ENCODE measurements at regions not wholly inside any gene's neighbourhood (a gene's known extent, or its start where the extent isn't known, plus 50 kb on each side); places are given as distances from the start of the nearest gene placed in this dataset.
"Not testable (repeated sequence)": the region's sequence is repeated elsewhere in the genome, so short reads cannot be mapped to it uniquely, and the experiment has no call there.

DNA sequence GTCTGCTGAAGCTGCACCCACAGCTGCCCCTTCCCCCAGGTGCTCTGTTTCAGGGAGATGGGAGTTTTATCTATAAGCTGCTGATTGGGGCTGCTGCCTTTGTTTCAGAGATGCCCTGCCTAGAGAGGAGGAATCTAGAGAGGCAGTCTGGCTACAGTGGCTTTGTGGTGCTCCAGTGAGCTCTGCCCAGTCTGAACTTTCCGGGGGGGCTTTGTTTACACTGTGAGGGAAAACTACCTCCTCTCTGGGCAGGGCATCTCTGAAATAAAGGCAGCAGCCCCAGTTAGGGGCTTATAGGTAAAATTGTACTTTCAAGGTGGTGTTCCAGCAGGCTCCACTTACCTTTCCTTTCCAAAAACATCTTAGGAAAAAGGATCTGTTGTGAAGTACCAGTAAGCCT, 242.2 kb downstream of the SPRY1 start:
- DNase-seq (ENCODE audit: low read depth): no peak

DNA sequence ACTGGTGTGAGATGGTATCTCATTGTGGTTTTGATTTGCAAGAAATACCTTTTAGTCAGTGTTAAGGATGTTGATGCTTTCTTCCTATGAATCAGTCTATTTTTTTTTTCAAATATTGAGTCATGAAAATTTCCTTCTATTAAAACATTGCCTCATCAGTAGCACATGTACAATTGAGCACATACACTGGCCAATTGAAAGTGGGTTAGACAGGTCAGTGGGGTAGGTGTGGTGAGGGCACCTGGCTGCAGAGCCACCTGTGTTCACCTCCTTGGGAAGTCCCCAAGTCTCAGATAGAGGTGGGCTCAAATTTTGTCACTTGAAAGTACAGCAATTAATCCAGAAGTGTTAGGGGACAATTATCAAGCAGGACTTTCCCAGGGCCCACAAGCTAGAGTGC, 243.7 kb downstream of the SPRY1 start:
- no peak for DNase-seq (ENCODE audit: low read depth)

DNA sequence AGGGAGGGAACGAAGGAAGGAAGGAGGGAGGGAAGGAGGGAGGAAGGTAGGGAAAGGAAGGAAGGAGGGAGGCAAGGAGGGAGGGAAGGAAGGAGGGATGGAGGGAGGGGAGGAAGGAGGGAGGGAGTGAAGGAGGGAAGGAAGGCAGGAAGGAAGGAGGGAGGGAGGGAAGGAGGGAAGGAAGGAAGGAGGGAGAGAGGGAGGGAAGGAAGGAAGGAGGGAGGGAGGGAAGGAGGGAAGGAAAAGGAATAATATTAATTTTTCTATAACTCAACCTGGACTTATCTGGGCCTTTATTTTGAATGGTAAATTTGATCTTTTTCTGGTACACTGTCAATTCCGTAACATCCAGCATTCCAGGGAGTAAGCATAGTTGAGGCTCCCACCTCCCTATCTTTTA, 244.2 kb downstream of the SPRY1 start:
- no peak for DNase-seq (ENCODE audit: low read depth)

DNA sequence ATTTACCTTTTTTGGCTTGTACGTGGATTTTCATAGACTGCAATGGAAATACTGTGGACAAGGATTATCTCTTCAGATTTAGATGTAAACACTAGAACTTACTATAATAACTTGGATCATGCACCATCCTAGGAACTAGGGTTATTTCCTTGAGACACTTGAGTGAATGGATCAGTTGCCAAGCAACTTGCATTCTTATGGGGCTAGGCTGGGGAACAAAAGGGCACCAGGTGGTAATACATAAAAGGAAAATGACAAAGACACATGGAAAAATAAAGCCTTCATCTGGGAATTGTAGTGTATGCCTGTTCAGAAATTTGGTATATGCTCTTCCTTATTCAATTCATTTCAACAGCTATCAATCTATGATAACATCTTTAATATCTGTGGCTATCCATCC, 247.1 kb downstream of the SPRY1 start:
- no peak for DNase-seq (ENCODE audit: low read depth)

DNA sequence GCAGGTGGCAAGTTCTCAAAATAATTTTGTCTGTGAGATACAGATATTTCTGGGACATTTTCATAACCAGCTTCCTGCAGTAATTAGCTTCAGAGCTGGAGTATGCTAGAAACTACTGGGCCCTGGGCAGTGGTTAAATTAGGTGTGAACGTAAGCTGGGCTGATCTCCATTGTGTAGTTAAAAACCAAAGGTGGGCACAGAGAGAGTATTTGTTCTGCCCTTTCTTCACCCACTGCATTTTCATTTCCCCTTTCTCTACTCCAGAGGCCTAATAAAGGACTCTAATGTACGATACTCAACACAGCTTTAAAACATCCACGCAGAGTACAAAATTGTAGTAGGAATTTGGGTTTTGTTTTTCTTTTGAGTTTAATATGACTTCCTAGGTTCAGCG, 252.7 kb downstream of the SPRY1 start:
- no peak for DNase-seq (ENCODE audit: low read depth)

DNA sequence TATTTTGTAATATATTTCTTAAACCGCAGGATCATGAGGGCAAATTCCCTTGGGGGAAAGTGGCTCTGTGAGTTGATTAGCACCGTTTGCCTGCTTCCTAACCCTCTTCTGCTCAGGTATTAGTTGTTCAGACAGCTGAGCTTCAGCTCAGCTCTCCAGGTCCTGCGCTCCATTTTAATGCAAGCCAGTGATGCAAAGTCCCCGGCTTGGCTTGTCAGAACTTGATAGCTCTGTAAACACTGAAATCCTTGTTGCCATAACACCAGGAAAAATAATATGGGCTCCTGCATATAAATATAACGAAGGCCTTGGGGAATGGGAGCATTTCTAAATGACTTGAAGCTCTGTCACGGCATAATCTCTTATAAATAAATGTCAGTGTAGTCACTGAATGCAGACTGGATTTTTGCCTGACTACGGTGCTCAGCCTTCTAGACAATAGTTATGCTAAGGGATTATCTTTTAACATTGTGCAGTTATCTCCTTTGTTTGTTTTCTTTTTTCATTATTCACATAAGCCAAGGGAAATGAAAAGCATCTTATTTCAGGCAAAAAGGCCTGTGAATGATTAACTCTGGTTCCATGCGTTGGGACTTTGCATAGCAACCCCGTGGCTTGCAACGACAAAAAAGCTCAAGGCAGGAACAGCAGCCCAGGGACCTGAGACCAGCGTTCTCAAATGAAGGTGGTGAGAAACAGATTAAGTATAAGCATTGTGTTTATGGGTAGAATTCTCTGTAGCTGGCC, 253.2 kb downstream of the SPRY1 start:
- no peak for DNase-seq (ENCODE audit: low read depth)

DNA sequence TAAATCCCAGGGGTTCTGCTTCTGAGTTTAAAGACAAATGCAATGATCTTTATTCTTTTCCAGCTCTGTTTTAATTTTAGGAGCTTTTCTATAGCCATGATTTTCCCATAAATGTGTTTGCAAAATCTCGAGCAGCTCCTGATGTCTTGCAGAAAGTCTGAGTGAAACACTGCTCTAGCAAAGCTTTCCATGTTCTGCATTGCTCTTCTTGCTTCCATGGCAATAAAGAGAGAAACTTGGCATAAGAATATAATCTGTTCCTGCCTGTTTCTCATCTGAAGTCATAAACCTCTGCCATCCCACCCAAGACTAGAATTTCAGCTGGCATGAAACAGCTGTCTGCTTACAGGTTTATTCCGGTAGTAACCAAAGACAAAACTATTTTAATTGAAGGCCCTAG, 254.5 kb downstream of the SPRY1 start:
- no peak for DNase-seq (ENCODE audit: low read depth)

DNA sequence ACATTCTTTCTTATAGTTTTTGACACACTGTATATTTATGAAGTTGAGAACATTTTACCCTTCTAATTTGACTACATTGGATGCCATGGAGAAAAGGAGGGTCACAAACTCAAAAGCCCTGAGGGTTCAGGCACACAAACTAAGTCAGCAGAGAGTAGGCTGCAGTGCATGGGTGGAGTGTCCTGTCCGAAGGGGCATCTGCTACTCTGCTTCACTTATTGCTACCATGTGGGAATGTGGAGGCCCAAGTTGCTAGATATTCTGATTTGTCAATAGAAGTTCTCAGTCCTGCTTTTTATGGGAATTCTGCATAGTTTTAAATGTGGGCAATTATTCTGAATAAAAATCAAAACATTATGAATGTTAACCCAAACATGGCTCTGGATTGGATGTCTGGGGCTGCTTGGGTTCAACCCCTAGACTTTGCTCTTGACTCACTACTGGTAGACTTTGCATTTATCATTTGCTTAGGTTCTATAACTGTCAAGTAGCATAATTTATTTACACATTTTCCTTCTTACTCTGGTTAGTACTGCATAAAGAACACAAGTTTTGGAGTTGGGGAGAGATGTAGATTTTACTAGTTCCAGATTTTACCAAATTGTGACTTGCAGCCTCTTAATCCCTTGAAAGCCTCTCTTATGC, 255.1 kb downstream of the SPRY1 start:
- no peak for DNase-seq (ENCODE audit: low read depth)

DNA sequence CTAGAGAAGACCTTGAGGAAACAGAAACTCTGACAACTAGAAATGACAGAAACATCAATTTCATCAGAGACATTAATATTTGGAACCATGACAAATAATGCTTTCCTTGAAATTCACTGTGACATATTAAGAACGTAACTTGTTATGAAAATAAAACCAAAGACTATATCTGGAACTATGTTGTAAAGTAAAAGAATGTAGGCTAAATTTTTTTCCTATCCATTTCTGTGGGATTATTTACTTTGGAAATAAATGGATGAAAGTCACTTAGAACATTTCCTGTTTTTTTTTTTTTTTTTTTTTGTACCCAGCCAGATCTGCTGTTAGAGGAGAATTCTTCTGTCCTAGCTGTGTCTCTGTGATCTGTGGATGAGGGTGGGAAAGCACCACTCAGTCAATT, 255.9 kb downstream of the SPRY1 start:
- no peak for DNase-seq (ENCODE audit: low read depth)

DNA sequence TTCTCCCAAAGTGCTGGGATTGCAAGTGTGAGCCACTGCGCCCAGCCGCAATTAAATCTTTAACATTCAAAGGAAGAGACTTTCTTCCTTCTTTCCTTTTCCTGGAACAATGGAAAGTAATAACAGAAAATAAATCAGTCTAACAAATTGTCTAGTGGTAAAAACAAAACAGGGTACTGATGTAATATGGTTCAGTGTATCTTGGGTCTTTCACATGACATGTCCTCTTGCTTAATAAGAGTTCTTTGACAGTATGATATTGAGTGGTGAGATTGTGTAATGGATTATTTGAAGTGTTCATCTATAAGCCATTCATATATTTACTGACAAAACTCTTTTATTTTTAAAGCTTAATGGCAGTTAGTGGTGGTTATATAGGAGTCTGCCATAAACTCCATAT, 256.6 kb downstream of the SPRY1 start:
- no peak for DNase-seq (ENCODE audit: low read depth)

DNA sequence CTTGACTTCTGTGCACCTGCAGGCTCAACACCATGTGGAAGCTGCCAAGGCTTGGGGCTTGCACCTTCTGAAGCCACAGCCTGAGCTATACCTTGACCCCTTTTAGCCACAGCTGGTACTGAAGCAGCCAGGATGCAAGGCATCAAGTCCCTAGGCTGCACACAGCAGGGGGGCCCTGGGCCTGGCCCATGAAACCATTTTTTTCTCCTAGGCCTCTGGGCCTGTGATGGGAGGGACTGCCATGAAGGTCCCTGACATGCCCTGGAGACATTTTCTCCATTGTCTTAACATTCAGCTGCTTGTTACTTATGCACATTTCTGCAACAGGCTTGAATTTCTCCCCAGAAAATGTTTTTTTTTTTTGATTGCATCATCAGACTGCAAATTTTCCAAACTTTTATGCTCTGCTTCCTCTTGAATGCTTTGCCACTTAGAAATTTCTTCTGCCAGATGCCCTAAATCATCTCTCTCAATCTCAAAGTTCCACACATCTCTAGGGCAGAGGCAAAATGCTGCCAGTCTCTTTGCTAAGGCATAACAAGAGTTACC, 260.2 kb downstream of the SPRY1 start:
- not testable (repeated sequence) for DNase-seq (ENCODE audit: low read depth)

DNA sequence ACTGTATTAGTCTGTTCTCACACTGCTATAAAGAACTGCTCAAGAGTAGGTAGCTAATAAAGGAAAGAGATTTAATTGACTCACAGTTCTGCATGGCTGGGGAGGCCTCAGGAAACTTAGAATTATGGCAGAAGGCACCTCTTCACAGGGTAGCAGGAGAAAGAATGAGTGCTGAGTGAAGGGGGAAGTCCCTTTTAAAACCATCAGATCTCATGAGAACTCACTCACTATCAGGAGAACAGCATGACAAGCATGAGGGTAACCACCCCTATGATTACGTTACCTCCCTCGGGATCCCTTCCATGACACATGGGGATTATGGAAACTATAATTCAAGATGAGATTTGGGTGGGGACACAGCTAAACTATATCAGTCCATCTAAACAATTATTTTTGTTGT, 261.0 kb downstream of the SPRY1 start:
- DNase-seq (ENCODE audit: low read depth): not testable (repeated sequence)

DNA sequence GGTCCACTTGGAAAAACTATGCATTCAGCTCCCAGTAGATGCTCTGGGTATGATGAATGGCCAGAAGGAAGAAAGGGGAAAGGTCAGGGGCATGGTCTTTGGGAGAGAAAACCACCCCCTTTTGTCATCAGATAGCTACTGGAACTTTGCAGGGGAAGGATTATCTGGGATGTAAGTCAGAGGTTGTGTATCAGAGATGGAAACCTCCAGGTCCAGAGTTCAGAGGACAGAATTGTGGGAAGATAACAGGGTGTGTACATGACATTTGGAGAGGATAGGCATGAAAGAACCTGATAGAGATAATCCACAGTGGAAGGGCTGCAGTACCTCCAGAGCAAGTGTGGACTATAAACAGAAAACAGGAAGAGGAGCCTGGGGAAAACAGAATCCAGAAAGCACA, 262.7 kb downstream of the SPRY1 start:
- DNase-seq (ENCODE audit: low read depth): no peak

DNA sequence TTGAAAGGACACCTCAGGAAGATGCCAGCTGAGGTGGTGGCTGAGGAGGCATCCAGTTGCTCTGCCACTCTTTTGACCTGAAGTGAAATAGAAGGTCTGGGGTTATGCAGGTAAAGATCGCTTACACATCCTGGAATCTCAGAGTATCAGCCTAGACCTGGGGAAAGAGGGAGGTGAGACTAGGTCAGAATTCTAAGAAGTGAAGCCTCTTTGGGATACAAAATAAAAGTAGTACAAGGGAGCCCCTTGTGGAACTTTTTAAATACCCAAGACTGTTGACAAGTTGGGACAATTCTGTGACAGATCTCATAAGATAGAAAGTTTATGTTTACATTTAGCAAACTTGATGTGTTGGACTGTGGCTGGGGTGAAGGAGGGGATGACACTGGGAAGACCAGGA, 263.1 kb downstream of the SPRY1 start:
- no peak for DNase-seq (ENCODE audit: low read depth)

DNA sequence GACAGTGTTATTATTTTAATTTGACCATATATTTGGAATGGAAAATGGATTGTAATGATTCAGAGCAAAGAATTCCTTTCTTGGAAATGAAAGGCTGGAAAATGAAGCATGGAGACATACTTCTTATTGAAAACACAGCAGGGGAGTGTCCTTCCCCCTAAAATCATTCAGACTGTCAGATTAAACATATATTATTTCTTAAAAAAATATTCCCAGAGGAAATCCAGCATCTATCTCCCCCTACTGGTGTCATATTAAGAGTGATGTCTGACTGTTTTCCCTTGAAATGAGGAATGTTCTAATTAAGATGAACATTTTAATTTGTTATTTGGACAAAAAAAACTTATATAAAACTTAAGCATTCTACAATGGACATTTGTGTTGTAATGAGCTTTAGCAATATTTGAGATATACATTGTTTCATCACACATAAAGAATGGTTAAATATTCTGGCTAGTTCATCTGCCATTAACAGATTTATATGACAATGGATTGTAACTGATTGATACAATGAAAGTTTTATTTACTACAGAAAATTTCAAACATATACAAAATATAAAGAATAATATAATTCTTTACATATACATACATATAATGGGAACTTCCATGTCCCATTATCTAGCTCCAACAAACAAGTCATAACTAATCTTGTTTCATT, 264.6 kb downstream of the SPRY1 start:
- no peak for DNase-seq (ENCODE audit: low read depth)

DNA sequence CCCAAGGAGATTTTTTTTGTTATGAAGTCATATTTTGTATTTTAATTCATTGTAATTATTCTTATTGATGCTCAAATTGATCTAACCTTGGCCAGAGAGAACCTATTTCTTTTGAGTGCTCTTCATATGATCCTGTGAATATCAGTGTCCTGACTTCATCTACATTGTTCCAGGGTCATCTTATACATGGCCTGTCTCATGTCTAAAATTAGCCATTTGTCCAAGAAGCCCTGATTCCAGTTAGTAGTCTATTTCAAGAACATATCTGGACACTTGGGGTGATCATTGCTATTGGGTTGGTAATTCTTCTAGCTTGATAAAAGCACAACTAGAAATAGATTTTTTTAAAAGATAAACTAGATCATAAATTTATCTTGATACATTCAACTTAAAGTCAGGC, 266.2 kb downstream of the SPRY1 start:
- DNase-seq (ENCODE audit: low read depth): no peak

DNA sequence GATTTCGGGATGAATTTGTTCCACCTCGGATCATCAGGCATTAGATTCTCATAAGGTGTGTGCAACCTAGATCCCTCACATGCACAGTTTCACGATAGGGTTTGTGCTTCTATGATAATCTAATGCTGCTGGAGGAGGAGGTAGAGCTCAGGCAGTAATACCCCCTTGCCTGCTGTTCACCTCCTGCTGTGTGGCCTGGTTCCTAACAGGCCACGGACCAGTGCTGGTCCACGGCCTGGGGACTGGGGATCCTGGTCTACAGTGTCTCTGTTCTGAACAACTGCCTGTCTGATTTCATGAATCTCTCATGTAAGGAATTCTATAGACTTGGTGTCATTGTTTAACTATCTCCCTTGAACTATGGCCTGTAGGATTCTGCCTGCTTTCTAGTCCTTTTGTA, 269.9 kb downstream of the SPRY1 start:
- no peak for DNase-seq (ENCODE audit: low read depth)

DNA sequence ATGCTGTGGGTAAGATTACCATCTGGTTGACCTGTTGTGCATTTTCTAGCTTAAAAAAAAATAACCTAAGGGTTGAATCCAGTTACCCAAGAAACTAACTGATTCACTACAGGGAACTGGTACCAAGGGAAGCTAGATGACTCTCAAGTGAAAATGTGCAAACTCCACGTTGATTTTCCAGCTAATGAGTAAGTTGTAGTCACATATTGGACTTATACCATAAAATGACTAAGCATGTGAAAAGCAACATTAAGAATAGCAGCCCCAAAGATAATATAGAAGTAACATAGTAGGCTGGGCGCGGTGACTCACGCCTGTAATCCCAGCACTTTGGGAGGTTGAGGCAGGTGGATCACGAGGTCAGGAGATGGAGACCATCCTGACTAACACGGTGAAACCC, 270.9 kb downstream of the SPRY1 start:
- no peak for DNase-seq (ENCODE audit: low read depth)

DNA sequence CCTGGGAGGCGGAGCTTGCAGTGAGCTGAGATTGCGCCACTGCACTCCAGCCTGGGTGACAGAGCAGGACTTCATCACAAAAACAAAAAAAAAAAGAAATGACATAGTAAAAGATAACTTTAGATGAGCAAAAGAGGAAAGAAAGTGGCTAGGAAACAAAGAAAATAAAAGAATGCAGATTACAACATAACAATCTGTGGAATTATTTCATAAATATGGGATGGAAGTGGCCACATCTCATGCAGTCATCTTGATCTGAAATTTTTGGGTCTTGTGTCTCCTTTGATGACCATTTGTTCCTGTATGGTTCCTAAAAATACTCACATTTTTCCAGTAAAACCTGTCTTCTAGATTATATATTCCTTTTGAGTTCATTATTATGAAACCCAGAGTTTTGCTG, 271.4 kb downstream of the SPRY1 start:
- no peak for DNase-seq (ENCODE audit: low read depth)

DNA sequence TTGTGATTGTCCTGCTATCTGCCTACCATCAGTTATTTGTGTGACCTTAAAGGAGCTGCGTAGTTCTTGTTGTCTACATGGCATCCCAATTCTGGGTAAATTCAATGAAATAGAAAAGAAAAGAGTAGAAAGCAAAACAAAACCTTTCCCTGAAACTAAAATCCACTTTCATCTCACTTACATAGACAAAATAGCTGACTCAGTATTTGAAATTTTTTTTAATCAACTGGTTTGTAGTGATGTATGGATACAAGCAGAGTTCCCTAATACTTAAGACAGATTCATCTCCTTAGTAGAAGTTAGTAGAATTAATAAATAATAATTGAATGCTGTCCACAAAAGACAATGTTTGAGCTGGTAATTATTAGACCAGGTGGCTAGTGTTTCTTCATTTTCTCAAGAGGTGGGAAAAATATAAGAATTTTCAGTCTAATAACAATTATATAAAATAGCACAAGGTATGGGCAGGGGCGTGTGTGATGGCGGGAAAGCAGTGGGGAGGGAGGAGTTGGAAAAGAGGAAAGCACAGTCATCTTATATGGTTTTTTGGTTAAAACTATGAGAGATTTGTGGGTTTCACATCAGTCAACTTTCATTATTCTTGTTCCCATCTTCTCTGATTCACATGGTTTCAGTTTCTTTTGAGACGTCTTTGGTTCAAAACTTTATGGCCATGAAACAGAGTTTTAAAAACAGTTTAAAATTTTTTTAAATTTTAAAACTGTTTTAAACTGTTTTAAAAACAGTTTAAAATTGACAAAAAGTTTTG, 275.2 kb downstream of the SPRY1 start:
- no peak for DNase-seq (ENCODE audit: low read depth)

DNA sequence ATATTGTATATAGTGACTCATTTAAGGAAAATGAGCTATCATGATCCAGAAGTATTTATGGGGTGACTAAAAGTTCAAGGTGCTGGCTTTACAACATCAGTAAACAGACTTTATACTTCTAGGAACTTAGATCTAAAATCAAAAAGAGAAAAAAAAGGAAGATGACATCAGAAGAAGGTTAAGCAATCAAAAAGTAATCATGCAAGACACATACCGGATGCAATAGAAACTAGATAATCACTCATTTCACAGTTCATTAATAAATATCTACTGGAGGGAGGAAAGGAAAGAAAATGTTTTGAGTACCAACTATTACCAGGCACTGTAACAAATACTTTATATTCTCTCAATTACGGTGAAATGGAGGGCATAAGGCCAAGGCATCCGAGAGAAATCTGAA, 276.4 kb downstream of the SPRY1 start:
- DNase-seq (ENCODE audit: low read depth): no peak

DNA sequence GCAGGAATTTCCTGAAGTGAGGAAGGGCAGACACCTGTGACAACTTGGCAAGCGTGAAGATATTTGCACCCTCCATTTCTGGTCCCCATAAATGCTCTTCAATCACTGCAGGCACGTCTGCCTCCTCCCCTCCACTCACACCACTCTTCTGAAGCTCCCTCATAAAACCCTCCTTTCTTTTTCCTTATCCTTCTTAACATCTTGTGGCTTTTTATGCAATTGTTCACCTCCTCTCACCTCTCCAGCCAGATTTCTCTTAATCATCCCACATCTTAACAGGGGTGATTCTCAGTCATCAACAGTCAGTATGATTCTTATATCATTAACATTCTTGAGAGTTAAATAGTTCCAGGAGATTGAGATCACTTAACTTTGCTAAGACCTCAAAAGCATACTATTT, 277.4 kb downstream of the SPRY1 start:
- no peak for DNase-seq (ENCODE audit: low read depth)

All from stimulated activated CD8-positive, alpha-beta memory T cell treated with anti-CD3 and anti-CD28 coated beads, Interleukin-15, amount 100 ng/mL, for 1 hour (primary cell).